IMR-90 (cell line): ENCODE measurements at regions not wholly inside any gene's neighbourhood (a gene's known extent, or its start where the extent isn't known, plus 50 kb on each side); places are given as distances from the start of the nearest gene placed in this dataset.

Source experiments
- ATAC-seq: fragments of 200-7000 bp; cut with Tn5 transposase; 2 replicates; pipeline ENCODE4 v1.9.1; 2020; ENCODE audit warnings: low read depth, mild to moderate bottlenecking, moderate library complexity
- BruUV-seq: library from RNA; stranded (reverse); fragments of 400-500 nt; replicated peaks from 2 replicates; lab custom pipeline; 2021; lab: Mats Ljungman, UMichigan
- CTCF ChIA-PET: fragments of 300-600 bp; formaldehyde crosslinking; extraction: SDS; loops from one replicate; lab custom pipeline; 2021; ENCODE audit warnings: antibody characterized with exemption; lab: Yijun Ruan, JAX
- POLR2A ChIA-PET: fragments of 300-600 bp; sonication (Branson Sonifier 250); formaldehyde crosslinking; loops from one replicate; lab custom pipeline; 2022; ENCODE audit warnings: antibody characterized with exemption; ENCODE audit not compliant: unreplicated experiment; lab: Charles Lee
- DNase-seq: peaks from one replicate; pipeline ENCODE4 v3.0.0; 2013
- H2AFZ ChIP-seq: replicated peaks from 2 replicates; pipeline ENCODE3; 2013; ENCODE audit warnings: low read length, mild to moderate bottlenecking; ENCODE audit not compliant: poor library complexity
- H2AK5ac ChIP-seq: 2 replicates; pipeline ENCODE4 v1.6.1; 2013; ENCODE audit warnings: low read depth, low read length, inconsistent platforms
- H2AK9ac ChIP-seq: replicated peaks from 2 replicates; pipeline ENCODE3; 2013; ENCODE audit warnings: mild to moderate bottlenecking, low read depth, low read length, moderate library complexity; ENCODE audit not compliant: poor library complexity
- H2BK120ac ChIP-seq: 2 replicates; pipeline ENCODE4 v1.6.1; 2013; ENCODE audit warnings: low read depth, low read length, inconsistent platforms
- H2BK15ac ChIP-seq: 3 replicates; pipeline ENCODE4 v1.6.1; 2013; ENCODE audit warnings: low read depth, low read length, inconsistent platforms
- H2BK20ac ChIP-seq: 2 replicates; pipeline ENCODE4 v1.6.1; 2013; ENCODE audit warnings: low read depth, mild to moderate bottlenecking, inconsistent platforms, low read length, moderate library complexity
- H2BK5ac ChIP-seq: 2 replicates; pipeline ENCODE4 v1.6.1; 2013; ENCODE audit warnings: mild to moderate bottlenecking, low read depth, low read length, inconsistent platforms; ENCODE audit not compliant: poor library complexity, severe bottlenecking
- H3K14ac ChIP-seq: replicated peaks from 2 replicates; pipeline ENCODE4 v1.6.1; 2013; ENCODE audit warnings: low read depth, low read length, inconsistent platforms
- H3K18ac ChIP-seq: 2 replicates; pipeline ENCODE4 v1.6.1; 2013; ENCODE audit warnings: low read depth, low read length, control low read depth
- H3K23ac ChIP-seq: 2 replicates; pipeline ENCODE4 v1.6.1; 2013; ENCODE audit warnings: low read depth, low read length, inconsistent platforms
- H3K27ac ChIP-seq: 2 replicates; pipeline ENCODE4 v1.5.1; 2013; ENCODE audit warnings: mild to moderate bottlenecking, control low read depth, low read length; ENCODE audit not compliant: insufficient read depth
- H3K27me3 ChIP-seq: 2 replicates; pipeline ENCODE4 v1.6.1; 2013; ENCODE audit warnings: low read length; ENCODE audit not compliant: control insufficient read depth, insufficient read depth
- H3K36me3 ChIP-seq: 2 replicates; pipeline ENCODE4 v1.6.1; 2013; ENCODE audit warnings: low read length, mixed read lengths; ENCODE audit not compliant: control insufficient read depth, insufficient read depth
- H3K4ac ChIP-seq: 2 replicates; pipeline ENCODE4 v1.6.1; 2013; ENCODE audit warnings: low read depth, low read length, inconsistent platforms
- H3K4me1 ChIP-seq: 2 replicates; pipeline ENCODE4 v1.6.1; 2013; ENCODE audit warnings: low read length, mixed read lengths; ENCODE audit not compliant: control insufficient read depth, insufficient read depth
- H3K4me2 ChIP-seq: 2 replicates; pipeline ENCODE4 v1.6.1; 2013; ENCODE audit warnings: low read depth, mild to moderate bottlenecking, control low read depth, low read length, moderate library complexity
- H3K4me3 ChIP-seq: 2 replicates; pipeline ENCODE4 v1.5.1; 2013; ENCODE audit warnings: low read depth, mild to moderate bottlenecking, control low read depth, low read length, moderate library complexity; ENCODE audit not compliant: insufficient read depth
- H3K56ac ChIP-seq: 2 replicates; pipeline ENCODE4 v1.6.1; 2013; ENCODE audit warnings: low read length, inconsistent platforms; ENCODE audit not compliant: insufficient read depth; ENCODE audit errors: extremely low read depth
- H3K79me1 ChIP-seq, 2 experiments: 2 replicates each; pipeline ENCODE4 v1.6.1; 2013; ENCODE audit warnings: low read length in 2 of 2, inconsistent platforms in 1 of 2, low read depth in 1 of 2
- H3K9ac ChIP-seq: 2 replicates; pipeline ENCODE4 v1.6.1; 2013; ENCODE audit warnings: low read depth, low read length, control low read depth
- H3K9me1 ChIP-seq: 2 replicates; pipeline ENCODE4 v1.6.1; 2013; ENCODE audit warnings: low read length, inconsistent platforms; ENCODE audit not compliant: insufficient read depth
- H3K9me3 ChIP-seq: 2 replicates; pipeline ENCODE4 v1.6.1; 2013; ENCODE audit warnings: low read length; ENCODE audit not compliant: control insufficient read depth, insufficient read depth
- H4K20me1 ChIP-seq: 2 replicates; pipeline ENCODE4 v1.6.1; 2013; ENCODE audit warnings: low read length, inconsistent platforms; ENCODE audit not compliant: insufficient read depth
- H4K5ac ChIP-seq: 2 replicates; pipeline ENCODE4 v1.6.1; 2013; ENCODE audit warnings: mild to moderate bottlenecking, low read depth, low read length, control low read depth
- H4K8ac ChIP-seq, 2 experiments: 2 replicates each; pipeline ENCODE4 v1.6.1; 2013; ENCODE audit warnings: low read depth in 2 of 2, low read length in 2 of 2, control low read depth in 1 of 2, inconsistent platforms in 1 of 2
- H4K91ac ChIP-seq: 2 replicates; pipeline ENCODE4 v1.6.1; 2013; ENCODE audit warnings: low read depth, low read length, inconsistent platforms; ENCODE audit not compliant: insufficient read depth
- BHLHE40 ChIP-seq: fragments of 150-350 bp; IDR thresholded peaks from 2 replicates; pipeline ENCODE4 v1.6.1; 2016; ENCODE audit warnings: mild to moderate bottlenecking, low read depth, low read length
- CEBPB ChIP-seq: IDR thresholded peaks from 2 replicates; pipeline ENCODE4 v1.6.1; 2012; ENCODE audit warnings: low read depth, low read length, improper control_type of control experiment
- CHD1 ChIP-seq: IDR thresholded peaks from 2 replicates; pipeline ENCODE4 v1.6.1; 2012; ENCODE audit warnings: low read depth, low read length, improper control_type of control experiment
- CTCF ChIP-seq: conservative IDR thresholded peaks from 2 replicates; pipeline ENCODE4 v1.5.1; 2012; ENCODE audit warnings: mild to moderate bottlenecking, low read depth, low read length, improper control_type of control experiment
- ELK1 ChIP-seq: fragments of 150-350 bp; IDR thresholded peaks from 2 replicates; pipeline ENCODE4 v1.6.1; 2016; ENCODE audit warnings: low read depth, mild to moderate bottlenecking, low read length, moderate library complexity, borderline replicate concordance
- MAFK ChIP-seq: IDR thresholded peaks from 2 replicates; pipeline ENCODE4 v1.6.1; 2012; ENCODE audit warnings: low read depth, low read length, improper control_type of control experiment
- NFE2L2 ChIP-seq: fragments of 150-350 bp; IDR thresholded peaks from 2 replicates; pipeline ENCODE4 v1.6.1; 2016; ENCODE audit warnings: low read depth, mild to moderate bottlenecking, low read length
- RFX5 ChIP-seq: IDR thresholded peaks from 2 replicates; pipeline ENCODE4 v1.8.0; 2012; ENCODE audit warnings: low read depth, mild to moderate bottlenecking, low read length, moderate library complexity
- WGBS, 2 experiments: methylation state at CpG; one replicate each; pipeline versions ENCODE4 v1.1.5 to v1.1.7; 2013; ENCODE audit warnings: missing lambda C conversion rate in 2 of 2; ENCODE audit not compliant: insufficient read length in 1 of 2; ENCODE audit errors: extremely low coverage in 2 of 2; 5-methylcytosine and 5-hydroxymethylcytosine counted together
- dilution Hi-C: fragments of 300-500 bp; cut with HindIII; formaldehyde crosslinking; loops from one replicate; pipeline ENCODE4 v1.14.3; 2018; ENCODE audit warnings: low sequenced_read_pairs; ENCODE audit not compliant: unreplicated experiment
- in situ Hi-C: fragments of 300-500 bp; cut with MboI; formaldehyde crosslinking; loops from 3 replicates; pipeline ENCODE4 v1.14.3; 2019; ENCODE audit warnings: low sequenced_read_pairs, inconsistent platforms, mixed read lengths
- intact Hi-C: fragments of 100-400 bp; cut with micrococcal nuclease; formaldehyde crosslinking; loops from 2 replicates; pipeline ENCODE4 v1.10.0; 2022

GRCh38 chr6:113672491-113673149 is 184.5 kb upstream of the MARCKS start:
- Histone ChIP-seq H3K9ac (no peak overlapping the region), H3K4ac (no peak overlapping the region), H3K27ac (no peak overlapping the region), H3K4me2 (peak overlapping the region; percentile 68), H2AK9ac (no peak overlapping the region), H2BK120ac (peak overlapping the region; percentile 1; the same call in 1 of the 2 replicates), H2AK5ac (no peak overlapping the region), H3K4me1 (peaks cover 3% of the 10 kb centered on the region), H3K56ac (no peak overlapping the region), H2AFZ (peak overlapping the region; percentile 38), H4K8ac (no peak overlapping the region), H4K5ac (no peak overlapping the region), H3K36me3 (no peaks in the 10 kb centered on the region), H3K23ac (no peak overlapping the region), H3K79me1 (no peaks in the 10 kb centered on the region), H3K4me3 (peak overlapping the region; percentile 22), H2BK15ac (no peak overlapping the region), H3K14ac (no peak overlapping the region; the same call in 1 of the 2 replicates), H3K9me1 (no peaks in the 10 kb centered on the region), H4K20me1 (no peaks in the 10 kb centered on the region), H2BK20ac (no peak overlapping the region), H2BK5ac (no peak overlapping the region), H3K9me3 (no peaks in the 10 kb centered on the region), H3K18ac (peak overlapping the region; percentile 37; the same call in 1 of the 2 replicates), H3K27me3 (peaks cover 2% of the 10 kb centered on the region; the same call in 1 of the 2 replicates), H4K91ac (no peak overlapping the region)
- ChIA-PET POLR2A (no interaction called here), CTCF (interaction anchor here (0.7 to 1.8 kb wide), 2 partner anchors 28 to 186 kb away, joined by 4 to 7 read pairs; no protein-coding TSS in a partner anchor)
- ATAC-seq (peak; percentile 76), DNase-seq (peak; percentile 37)
- no TSS peak for BruUV-seq
- intact Hi-C loops (loop anchor here (10.0 kb wide), 1 partner anchor 548 kb away; no protein-coding TSS in a partner anchor), in situ Hi-C loops (no loop called here), dilution Hi-C loops (no loop called here)
- 20% methylated on average over 2 of the region's 8 CpGs; no CpG with 5 or more reads in 1 of the 2 experiments for WGBS, 2 experiments
- TF ChIP-seq BHLHE40 (no peak), MAFK (no peak), CHD1 (no peak), CTCF (no peak), ELK1 (no peak), CEBPB (peak; percentile 43; the same call in 1 of the 2 replicates), NFE2L2 (no peak), RFX5 (no peak)
